ENCODE measurements at regions not wholly inside any gene's neighbourhood (a gene's known extent, or its start where the extent isn't known, plus 50 kb on each side); places are given as distances from the start of the nearest gene placed in this dataset.

DNA sequence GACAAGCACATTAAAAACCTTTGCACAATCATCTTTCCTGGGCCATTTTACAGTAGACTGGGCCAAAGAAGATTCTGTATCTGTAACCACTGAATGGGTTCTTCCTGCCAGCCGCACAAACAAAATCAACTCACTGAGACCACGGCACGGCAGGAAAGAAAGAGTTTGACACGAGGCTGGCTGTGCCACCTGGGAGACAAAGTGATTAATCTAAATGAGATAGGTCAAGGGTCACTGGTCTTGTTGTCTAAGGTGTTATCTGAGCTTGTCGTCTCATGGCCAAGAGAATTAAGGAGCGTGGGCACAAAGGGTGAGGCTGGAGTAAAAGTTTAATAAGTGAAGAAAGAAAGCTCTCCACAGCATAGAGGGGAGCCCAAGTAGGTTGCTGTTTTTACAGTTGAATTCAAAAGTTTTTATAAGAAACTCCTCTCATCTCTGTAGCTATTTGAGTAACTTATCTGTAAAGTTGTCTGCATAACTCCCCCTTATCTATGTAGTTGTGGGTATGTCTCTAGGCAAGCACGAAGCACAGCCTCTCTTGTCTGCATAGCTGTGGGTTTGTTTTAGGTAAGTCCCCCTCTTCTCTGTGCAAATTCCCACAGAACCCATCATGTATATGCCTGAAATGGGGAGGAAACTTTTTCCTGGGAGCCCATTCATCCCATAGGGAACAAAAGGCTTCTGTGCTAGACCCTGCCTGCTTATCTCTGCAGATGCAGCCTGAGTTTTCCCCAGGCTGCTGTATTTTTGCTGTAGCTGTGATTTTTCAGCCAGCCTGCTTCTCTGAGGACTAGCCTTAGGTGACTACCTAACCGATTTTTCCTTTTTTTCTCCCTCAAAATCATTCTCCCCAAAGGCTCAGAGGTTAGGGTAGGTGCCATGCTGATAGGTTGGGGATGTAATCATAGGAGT is 1314.6 kb upstream of the TMEM132C start:
- DNase-seq (no peak), ATAC-seq (ENCODE audit: low read depth) (no peak)
- Mint-ChIP-seq H3K4me1 (no peaks in the 10 kb centered on the region), H3K4me3 (no peak overlapping the region), H3K9me3 (peaks cover 7% of the 10 kb centered on the region), H3K36me3 (ENCODE audit: low read depth) (no peaks in the 10 kb centered on the region), H3K27ac (no peak overlapping the region), H3K27me3 (no peaks in the 10 kb centered on the region)
- CTCF ChIA-PET = no interaction called here
- intact Hi-C loops (cut with micrococcal nuclease) = no loop called here
- TF ChIP-seq, protein P1, sequence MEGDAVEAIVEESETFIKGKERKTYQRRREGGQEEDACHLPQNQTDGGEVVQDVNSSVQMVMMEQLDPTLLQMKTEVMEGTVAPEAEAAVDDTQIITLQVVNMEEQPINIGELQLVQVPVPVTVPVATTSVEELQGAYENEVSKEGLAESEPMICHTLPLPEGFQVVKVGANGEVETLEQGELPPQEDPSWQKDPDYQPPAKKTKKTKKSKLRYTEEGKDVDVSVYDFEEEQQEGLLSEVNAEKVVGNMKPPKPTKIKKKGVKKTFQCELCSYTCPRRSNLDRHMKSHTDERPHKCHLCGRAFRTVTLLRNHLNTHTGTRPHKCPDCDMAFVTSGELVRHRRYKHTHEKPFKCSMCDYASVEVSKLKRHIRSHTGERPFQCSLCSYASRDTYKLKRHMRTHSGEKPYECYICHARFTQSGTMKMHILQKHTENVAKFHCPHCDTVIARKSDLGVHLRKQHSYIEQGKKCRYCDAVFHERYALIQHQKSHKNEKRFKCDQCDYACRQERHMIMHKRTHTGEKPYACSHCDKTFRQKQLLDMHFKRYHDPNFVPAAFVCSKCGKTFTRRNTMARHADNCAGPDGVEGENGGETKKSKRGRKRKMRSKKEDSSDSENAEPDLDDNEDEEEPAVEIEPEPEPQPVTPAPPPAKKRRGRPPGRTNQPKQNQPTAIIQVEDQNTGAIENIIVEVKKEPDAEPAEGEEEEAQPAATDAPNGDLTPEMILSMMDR (IDR thresholded peaks at IDR 0.05) = no peak
- POLR2A ChIA-PET = no interaction called here

DNA sequence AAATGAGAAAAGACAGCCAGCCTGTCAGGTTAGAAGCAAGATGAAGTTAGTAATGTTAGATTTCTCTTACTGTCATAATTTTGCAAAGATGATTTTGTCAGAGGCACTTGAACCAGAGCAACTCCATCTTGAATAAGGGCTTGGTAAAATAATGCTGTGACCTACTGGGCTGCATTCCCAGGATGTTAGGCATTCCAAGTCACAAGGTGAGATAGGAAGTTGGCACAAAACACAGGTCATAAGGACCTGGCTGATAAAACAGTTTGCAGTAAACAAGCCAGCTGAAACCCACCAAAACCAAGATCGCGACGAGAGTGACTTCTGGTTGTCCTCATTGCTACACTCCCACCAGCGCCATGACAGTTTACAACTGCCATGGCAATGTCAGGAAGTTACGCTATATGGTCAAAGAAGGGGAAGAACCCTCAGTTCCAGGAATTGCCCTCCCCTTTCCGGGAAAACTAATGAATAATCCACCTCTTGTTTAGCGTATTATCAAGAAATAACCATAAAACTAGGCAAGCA is 1313.5 kb upstream of the TMEM132C start:
- ChIA-PET POLR2A (no interaction called here), CTCF (no interaction called here)
- Mint-ChIP-seq H3K27me3 (no peaks in the 10 kb centered on the region), H3K9me3 (peaks cover 7% of the 10 kb centered on the region), H3K4me3 (no peak overlapping the region), H3K4me1 (no peaks in the 10 kb centered on the region), H3K36me3 (ENCODE audit: low read depth) (no peaks in the 10 kb centered on the region), H3K27ac (no peak overlapping the region)
- DNase-seq (no peak), ATAC-seq (ENCODE audit: low read depth) (no peak)
- TF ChIP-seq, protein P1 (IDR thresholded peaks at IDR 0.05) = no peak
- intact Hi-C loops (cut with micrococcal nuclease) = no loop called here

DNA sequence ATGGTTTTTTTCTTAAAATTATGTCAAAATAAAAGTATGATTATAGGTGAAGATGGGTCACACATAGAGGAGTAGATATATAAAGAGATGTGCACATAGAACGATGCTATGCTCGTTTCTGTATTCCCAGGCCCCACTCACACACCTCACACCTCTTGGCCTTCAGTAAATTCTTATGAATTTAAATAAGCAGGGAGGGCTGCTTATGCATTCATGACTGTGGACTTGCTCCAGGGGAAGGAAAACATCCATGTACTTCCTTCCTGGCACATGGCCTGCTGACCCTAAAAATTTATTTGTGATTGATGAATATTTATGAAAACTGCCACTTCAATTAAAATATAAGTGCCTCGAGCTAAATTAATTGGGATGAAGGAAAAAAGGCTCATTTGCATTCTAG is 1306.7 kb upstream of the TMEM132C start:
- CTCF ChIA-PET = no interaction called here
- no peak overlapping the region for H3K4me3 Mint-ChIP-seq
- H3K36me3 Mint-ChIP-seq (ENCODE audit: low read depth) = no peaks in the 10 kb centered on the region
- intact Hi-C loops (cut with micrococcal nuclease) = no loop called here
- DNase-seq (no peak), ATAC-seq (ENCODE audit: low read depth) (no peak)
- H3K27me3 Mint-ChIP-seq = no peaks in the 10 kb centered on the region
- no peaks in the 10 kb centered on the region for H3K4me1 Mint-ChIP-seq
- peaks cover 8% of the 10 kb centered on the region for H3K9me3 Mint-ChIP-seq
- H3K27ac Mint-ChIP-seq = no peak overlapping the region
- POLR2A ChIA-PET = no interaction called here
- TF ChIP-seq, protein P1 (IDR thresholded peaks at IDR 0.05) = no peak

DNA sequence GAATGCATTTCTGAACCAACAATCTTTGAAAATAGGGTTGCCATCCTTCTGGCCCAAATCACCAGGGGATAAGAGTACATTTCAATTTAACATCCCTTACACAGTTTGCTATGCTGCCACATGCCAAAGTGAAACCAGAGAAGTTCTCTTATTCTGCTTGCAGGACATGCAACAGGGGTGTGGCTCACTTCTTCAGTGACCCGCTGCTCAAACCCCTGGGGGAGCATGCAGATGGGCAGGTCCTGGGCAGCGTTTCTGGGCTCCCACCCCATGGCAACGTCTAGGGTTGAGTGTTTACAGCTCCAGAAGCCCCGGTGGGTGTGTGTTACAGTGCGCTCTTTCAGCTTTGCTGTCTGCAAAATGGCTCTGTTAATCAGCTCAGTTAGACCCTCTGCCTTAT is 1306.3 kb upstream of the TMEM132C start:
- no peaks in the 10 kb centered on the region for H3K36me3 Mint-ChIP-seq (ENCODE audit: low read depth)
- peaks cover 8% of the 10 kb centered on the region for H3K9me3 Mint-ChIP-seq
- H3K27me3 Mint-ChIP-seq = no peaks in the 10 kb centered on the region
- ChIA-PET POLR2A (no interaction called here), CTCF (no interaction called here)
- H3K4me1 Mint-ChIP-seq = no peaks in the 10 kb centered on the region
- H3K27ac Mint-ChIP-seq = no peak overlapping the region
- no peak overlapping the region for H3K4me3 Mint-ChIP-seq
- intact Hi-C loops (cut with micrococcal nuclease) = no loop called here
- TF ChIP-seq, protein P1 (IDR thresholded peaks at IDR 0.05) = no peak
- ATAC-seq (ENCODE audit: low read depth) (no peak), DNase-seq (no peak)

DNA sequence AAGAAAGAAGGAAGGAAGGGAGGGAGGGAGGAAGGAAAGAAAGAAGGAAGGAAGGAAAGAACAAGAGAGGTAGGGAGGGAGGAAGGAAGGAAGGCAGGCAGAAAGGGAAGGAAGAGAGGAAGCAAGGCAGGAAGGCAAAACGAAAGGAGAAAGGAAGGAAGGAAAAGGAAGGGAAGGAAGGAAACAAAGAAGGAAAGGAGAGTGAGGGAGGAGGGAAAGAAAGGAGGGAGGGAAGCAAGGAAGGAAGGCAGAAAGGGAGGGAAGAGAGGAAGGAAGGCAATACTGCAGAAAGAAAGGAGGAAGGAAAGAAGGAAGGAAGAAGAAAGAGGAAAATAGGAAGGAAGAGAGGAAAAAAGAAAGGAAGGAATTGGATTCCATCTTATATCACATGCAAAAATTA is 1303.1 kb upstream of the TMEM132C start:
- no peak for ATAC-seq (ENCODE audit: low read depth)
- Mint-ChIP-seq H3K27me3 (no peaks in the 10 kb centered on the region), H3K9me3 (peaks cover 4% of the 10 kb centered on the region), H3K36me3 (ENCODE audit: low read depth) (no peaks in the 10 kb centered on the region), H3K27ac (no peak overlapping the region), H3K4me3 (no peak overlapping the region), H3K4me1 (no peaks in the 10 kb centered on the region)
- ChIA-PET CTCF (no interaction called here), POLR2A (no interaction called here)
- TF ChIP-seq, protein P1 (IDR thresholded peaks at IDR 0.05) = no peak
- intact Hi-C loops (cut with micrococcal nuclease) = no loop called here
- DNase-seq = no peak

Data from activated B cell treated with CpG ODN at 0.5 μM for 24 hours (primary cell).